HG02943 (cell line): ENCODE measurements at regions not wholly inside any gene's neighbourhood (a gene's known extent, or its start where the extent isn't known, plus 50 kb on each side); places are given as distances from the start of the nearest gene placed in this dataset.

Source experiments
- ATAC-seq: cut with Tn5 transposase; IDR thresholded peaks from one replicate; pipeline ENCODE4 v1.9.1; 2021; ENCODE audit warnings: mild to moderate bottlenecking, low read depth, moderate library complexity; ENCODE audit not compliant: unreplicated experiment

- no peak for ATAC-seq
These were observed 297.0 kb downstream of the SEC14L1 start for GRCh38 chr17:77437747-77438146.

GRCh38 chr17:77438241-77439188 is 297.7 kb downstream of the SEC14L1 start:
- no peak for ATAC-seq

DNA sequence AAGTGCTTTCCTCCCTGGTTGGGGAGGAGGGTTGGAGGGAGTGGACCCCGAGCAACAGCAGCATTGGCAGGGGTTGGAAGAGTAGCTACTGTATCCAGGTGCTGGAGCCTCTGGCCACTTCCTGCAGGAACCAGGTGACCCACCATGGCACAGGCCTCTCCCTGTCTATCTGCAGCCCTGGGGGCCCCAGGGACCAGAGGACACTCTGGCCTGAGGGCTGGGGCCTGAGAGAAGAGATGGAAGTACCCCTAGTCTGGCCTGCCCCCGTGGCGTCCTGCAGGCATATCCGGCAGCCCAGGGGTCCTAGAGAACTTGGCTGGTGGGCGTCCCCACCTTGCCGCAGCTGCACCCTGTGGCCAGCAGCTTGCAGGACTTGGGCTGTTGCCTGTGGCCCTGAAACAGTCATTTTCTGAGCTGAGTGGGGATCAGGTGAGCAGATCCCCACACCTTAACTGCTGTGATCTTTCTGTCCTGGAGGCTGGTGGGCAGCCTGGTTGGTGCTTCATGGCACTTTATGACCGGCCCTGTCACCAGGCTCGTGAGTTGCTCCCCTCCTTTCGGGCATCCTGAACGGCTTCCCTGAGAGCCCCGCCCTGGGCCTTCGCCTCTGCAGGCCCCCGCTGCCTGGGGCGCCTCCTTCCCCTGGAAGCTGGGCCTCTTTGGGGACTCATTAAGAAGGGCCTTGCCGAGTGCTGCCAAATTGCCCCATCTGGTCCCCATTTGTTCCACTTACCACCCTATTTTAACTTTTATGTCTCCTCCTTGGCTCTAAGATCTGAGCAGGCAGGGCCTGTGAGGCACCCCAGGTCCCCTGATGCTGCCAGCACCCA is 298.6 kb downstream of the SEC14L1 start:
- no peak for ATAC-seq

DNA sequence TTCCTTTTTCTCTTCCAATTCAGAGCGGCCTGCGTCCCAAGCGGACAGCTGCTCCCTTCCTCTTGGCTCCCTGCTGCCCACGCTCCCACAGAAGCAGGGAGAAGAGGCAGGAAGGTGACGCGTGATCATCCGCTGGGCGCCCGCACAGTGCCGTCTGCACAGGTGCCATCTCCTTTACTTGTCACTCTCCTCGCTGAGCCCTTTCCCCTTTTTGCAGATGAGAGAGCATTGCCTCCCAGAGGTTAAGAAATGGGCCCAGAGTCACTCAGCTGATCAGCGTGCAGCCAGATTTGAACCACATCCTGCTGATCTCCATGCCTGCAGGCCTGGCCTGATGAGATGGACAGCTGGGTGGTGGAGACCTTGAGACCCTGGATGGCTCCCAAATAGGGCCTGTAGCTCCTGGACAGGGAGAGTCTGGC is 299.8 kb downstream of the SEC14L1 start:
- no peak for ATAC-seq

- ATAC-seq: peak; percentile 58
These were observed 300.6 kb downstream of the SEC14L1 start for GRCh38 chr17:77441130-77441920.

- no peak for ATAC-seq
These were observed 301.2 kb downstream of the SEC14L1 start for GRCh38 chr17:77441940-77442339.

DNA sequence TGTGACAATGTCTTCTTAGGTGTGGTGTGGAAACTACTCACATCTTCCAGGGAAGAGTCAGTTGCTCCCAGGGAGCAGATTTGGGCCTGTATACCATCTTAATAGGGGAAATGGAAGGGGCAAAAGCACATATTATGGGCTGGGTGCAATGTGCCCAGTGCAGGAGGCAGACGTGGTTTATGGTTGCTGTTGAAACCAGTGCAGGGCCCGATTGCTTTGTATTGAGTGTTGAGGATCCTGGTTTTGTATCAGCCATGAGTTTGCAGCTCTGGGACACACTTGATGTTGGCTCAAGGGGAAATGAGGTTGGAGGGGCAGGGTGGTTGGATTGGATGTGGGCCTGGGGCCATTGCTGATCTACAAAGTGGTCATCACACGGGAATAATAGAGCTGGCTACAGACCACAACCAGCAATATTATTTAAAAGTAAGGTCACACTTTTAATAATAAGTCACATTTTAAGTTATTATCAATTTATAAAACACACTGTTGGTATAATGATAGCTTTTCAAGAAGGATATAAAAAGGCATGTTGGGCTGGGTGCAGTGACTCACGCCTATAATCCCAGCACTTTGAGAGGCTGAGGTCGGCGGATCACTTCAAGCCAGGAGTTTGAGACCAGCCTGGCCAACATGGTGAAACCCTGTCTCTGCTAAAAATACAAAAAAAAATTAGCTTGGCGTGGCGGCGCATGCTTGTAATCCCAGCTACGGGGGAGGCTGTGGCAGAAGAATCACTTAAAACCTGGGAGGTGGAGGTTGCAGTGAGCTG is 302.4 kb downstream of the SEC14L1 start:
- ATAC-seq: no peak

GRCh38 chr17:77443748-77444260 is 303.0 kb downstream of the SEC14L1 start:
- ATAC-seq: no peak

DNA sequence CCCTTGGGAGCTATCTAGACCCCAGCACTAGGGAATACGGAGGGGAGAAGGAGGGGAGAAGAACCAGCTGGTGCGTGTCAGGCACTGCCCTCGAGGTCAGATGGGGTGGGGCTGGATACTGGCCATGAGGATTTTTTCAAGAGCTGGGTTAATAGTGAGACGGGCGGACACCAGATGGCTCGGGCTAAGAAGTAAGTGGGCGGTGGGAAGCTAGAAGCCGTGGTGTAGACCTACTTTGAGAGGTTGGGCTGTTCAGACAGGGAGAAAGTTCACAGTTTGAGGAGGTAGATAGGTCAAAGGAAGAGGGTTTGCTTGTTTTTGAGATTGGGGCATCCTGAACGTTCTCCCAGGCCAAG is 303.8 kb downstream of the SEC14L1 start:
- ATAC-seq: no peak

DNA sequence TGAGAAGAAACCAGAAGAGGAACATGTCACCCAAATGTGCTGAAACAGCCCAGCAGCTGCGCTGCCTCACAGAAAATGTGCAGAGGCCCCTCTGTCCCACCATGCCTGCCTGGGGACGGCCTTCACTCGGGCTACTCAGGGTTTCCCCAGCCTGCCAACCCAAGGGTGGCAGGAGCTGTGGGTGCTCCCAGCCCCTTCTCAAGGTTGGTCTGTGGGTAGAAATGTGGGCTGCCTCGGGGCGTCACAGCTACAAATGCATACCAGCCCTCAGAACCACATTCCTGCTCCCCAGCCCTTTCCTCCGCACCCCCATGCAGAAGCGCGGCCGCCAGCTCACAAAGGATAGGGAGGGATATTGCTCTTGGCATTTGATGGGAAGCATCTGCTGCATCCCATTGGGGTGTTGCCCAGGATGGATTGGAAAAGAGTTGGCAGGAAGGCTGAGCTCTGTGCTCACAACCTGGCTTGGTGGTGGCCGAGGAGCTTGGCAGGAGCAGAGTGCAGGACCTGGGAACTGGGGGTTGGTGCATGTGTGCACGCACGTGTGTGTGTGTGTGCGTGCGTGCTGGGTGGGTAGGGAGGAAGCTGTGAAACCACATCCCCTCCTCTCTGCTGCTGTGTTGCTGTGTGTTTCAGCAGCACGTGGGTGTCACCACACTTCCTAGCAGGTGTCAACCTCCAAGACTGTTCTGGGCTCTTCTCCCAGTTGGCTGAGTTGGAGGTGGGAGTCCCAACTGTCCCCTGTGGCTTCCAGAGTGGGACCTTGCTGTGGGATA is 304.4 kb downstream of the SEC14L1 start:
- ATAC-seq: no peak

GRCh38 chr17:77445760-77446532 is 305.2 kb downstream of the SEC14L1 start:
- no peak for ATAC-seq

- no peak for ATAC-seq
These were observed 306.3 kb downstream of the SEC14L1 start for GRCh38 chr17:77446940-77447634.

DNA sequence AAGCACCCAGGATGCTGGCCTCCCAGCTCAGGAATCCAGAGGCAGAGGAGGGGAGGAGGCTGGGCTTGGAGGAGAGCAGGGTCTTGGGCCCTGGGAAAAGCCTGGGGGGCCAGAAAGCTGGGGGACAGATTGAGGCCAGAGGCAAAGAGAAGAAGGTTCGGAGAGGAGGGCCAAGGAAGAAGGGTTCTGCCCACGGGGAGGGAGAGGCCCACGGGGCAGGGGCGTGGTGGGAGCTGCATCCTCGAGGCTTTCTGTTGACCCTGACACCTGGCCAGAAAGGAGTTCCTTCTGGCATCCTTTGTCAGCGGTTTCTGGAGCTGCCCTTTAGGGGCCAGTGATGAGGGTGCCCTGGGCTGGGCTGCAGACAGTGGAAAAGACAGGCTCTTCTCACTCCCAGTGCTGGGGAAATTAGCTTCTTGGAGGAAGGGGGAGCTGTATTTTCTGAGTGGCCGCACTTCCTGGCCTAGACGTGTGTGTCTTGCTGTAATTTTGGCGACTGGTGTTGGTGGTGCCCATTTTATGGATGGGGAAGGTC is 308.7 kb downstream of the SEC14L1 start:
- ATAC-seq: no peak

DNA sequence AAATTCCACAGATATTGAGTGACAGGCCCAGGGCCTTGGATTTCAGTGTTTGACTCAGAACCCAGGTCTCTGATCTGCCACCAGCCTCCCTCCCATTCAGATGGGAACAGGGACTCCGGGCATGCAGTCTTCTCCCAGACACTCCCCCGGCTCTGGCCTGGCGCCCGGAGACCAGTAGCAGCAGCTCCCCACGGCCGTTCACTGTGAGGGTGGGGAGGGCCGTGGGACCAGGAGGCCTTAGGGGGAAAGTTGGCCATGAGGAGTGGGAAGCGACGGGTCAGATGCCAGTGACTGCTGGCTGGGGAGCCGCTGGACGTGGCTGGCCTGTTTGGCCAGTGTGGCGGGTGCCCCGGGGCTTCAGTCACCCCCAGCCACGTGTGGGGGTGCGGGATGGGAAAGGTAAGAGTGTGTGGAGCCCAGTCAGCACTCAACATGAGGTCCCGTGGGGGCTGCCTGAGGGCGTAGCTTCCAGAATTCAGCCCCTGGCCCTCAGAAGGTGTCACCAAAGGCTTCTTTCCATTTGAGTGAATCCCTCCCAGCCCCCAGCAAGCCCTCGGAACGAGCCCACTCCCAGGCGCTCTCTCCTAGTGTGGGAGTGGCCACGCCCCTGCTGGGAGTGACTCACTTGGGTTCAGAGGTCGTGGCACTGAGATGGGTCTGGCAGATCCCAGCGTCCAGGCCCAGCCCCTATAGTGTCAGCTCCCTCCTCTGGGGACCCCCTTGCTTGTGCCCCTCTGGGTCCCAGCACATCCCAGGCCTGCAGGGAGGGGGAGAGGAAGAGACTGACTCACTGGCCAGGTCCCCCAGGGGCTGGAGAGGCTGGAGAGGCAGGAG is 309.4 kb downstream of the SEC14L1 start:
- ATAC-seq: no peak

DNA sequence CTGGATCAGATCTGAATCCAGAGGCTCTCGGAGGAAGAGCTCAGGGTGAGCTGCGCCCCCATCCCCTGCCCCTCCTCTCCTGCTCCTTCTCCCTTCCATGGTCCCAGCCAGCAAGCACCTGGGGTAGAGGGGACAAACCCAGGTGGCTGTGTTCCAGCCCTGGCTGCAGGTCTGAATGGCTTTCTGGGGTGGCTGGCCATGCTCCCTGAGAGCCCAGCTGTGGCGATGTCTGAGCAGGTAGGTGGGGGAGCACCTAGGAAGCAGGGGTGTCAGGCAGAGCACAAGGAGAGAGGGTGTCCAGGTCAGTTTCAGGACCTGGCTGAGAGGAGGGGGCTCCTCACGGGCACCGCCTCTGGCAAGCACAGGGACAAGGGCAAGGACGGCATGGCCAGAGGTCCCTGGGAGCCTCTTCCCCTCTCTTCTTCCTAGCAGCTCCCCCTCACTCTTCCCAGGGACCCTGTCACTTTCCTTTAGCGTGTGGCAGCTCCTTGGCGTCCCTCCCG is 310.0 kb downstream of the SEC14L1 start:
- no peak for ATAC-seq

- ATAC-seq: no peak
These were observed 310.6 kb downstream of the SEC14L1 start for GRCh38 chr17:77451245-77451893.
